Retinal pigment epithelial cell (primary cell): ENCODE measurements at regions not wholly inside any gene's neighbourhood (a gene's known extent, or its start where the extent isn't known, plus 50 kb on each side); places are given as distances from the start of the nearest gene placed in this dataset.

ENCODE experiments used
- DNase-seq: peaks from one replicate; pipeline ENCODE4 v3.0.0-alpha.2; 2010; ENCODE audit warnings: low read depth
- H3K4me3 ChIP-seq: 2 replicates; pipeline ENCODE4 v1.5.1; 2011; ENCODE audit warnings: mild to moderate bottlenecking, low read length, control low read depth, moderate library complexity
- TF ChIP-seq, protein P1 (sequence below): conservative IDR thresholded peaks from 2 replicates; pipeline ENCODE4 v1.5.1; 2011; ENCODE audit warnings: low read depth, low read length, control low read depth, inconsistent platforms

- TF ChIP-seq, protein P1, sequence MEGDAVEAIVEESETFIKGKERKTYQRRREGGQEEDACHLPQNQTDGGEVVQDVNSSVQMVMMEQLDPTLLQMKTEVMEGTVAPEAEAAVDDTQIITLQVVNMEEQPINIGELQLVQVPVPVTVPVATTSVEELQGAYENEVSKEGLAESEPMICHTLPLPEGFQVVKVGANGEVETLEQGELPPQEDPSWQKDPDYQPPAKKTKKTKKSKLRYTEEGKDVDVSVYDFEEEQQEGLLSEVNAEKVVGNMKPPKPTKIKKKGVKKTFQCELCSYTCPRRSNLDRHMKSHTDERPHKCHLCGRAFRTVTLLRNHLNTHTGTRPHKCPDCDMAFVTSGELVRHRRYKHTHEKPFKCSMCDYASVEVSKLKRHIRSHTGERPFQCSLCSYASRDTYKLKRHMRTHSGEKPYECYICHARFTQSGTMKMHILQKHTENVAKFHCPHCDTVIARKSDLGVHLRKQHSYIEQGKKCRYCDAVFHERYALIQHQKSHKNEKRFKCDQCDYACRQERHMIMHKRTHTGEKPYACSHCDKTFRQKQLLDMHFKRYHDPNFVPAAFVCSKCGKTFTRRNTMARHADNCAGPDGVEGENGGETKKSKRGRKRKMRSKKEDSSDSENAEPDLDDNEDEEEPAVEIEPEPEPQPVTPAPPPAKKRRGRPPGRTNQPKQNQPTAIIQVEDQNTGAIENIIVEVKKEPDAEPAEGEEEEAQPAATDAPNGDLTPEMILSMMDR, result no peak
- no peak for DNase-seq
- H3K4me3 ChIP-seq, result peak overlapping the region; percentile 15
These were observed 70.8 kb upstream of the CASZ1 start for GRCh38 chr1:10867138-10867721.

DNA sequence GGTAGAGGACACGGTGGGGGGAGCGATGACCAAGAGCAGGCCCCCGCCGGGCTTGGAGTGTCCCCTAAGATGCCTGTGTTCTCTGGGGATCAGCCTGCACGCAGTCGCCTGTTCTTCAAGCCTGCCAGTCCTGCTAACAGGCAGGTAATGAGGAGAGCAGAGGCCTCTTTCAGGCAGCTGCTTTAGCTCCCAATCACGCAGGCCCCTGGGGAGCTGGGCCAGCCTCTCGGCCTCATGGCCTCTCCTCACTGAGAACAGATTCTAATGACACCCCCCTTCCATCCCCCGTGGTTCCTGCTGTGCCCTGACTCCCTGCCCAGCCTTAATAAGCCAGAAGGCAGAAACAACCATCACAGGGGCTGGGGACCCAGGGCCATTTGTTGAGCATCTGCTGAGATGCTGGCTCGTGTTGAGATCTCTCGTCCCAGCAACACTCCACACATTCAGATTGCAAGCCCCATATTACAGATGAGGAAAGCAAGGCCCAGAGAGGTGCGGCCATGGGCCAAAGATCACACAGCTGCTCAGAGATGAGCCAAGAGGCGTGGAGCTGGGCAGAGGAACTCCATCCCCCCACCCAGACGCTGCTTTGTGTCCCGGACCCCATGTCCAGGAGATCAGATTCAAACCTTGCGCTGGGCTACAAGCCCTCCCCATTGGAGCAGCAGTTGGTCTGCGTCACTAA lies 71.6 kb upstream of the CASZ1 start:
- DNase-seq, result no peak
- TF ChIP-seq, protein P1, result no peak
- H3K4me3 ChIP-seq, result no peak overlapping the region

- H3K4me3 ChIP-seq, result no peak overlapping the region
- TF ChIP-seq, protein P1, result no peak
These were observed 72.1 kb upstream of the CASZ1 start for GRCh38 chr1:10868599-10868965.

GRCh38 chr1:10869933-10870332 lies 73.5 kb upstream of the CASZ1 start:
- DNase-seq, result no peak
- H3K4me3 ChIP-seq, result no peak overlapping the region
- TF ChIP-seq, protein P1, result no peak

More at GRCh38 chr1:10868599-10868965, 72.1 kb upstream of the CASZ1 start:
- DNase-seq, result no peak

- TF ChIP-seq, protein P1, result no peak
- no peak for DNase-seq
- H3K4me3 ChIP-seq, result no peak overlapping the region
These were observed 74.1 kb upstream of the CASZ1 start for GRCh38 chr1:10870493-10871096.

DNA sequence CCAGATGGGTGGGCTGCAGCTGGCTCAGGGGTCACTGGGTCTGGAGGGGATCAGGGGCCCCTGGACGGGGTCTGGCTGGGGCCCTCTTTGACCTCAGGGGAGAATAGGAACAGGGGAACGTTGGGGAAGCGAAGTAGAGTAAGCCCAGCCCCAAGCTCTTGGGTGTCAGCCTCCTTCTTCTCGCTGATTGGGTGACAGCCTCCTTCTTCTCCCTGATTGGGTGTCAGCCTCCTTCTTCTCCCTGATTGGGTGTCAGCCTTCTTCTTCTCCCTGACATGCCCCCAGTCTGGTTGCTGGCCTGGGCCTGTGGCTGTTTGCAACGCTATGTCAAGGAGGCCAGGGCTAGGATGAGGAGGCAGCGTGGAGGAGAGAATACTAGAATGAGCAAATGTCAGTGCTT lies 76.7 kb upstream of the CASZ1 start:
- TF ChIP-seq, protein P1, result no peak
- DNase-seq, result no peak
- H3K4me3 ChIP-seq, result no peak overlapping the region

DNA sequence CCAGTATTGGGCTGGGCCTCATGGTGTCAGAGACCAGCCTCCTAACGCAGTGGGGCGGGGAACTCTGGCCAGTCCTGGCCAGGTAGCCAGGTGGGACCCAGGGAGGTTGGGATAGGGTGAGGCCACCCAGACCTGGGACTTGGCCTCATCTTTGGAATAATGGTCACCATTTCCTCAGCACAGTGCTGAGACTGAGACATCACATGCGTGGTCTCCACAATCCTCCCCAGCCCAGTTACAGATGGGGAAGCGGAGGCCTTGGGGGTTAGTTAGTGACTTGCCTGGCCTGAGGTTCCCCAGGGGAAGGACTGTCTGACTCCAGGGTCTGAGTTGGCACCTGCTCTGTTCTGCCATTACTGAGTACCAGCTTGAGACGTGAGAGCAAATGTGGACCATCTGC lies 77.9 kb upstream of the CASZ1 start:
- no peak overlapping the region for H3K4me3 ChIP-seq
- DNase-seq, result no peak
- TF ChIP-seq, protein P1, result no peak
